Suppressor macrophage treated with lipopolysaccharide for 4 hours (primary cell): ENCODE measurements at regions not wholly inside any gene's neighbourhood (a gene's known extent, or its start where the extent isn't known, plus 50 kb on each side); places are given as distances from the start of the nearest gene placed in this dataset.
A peak's percentile ranks its signal among the peaks of the same experiment; 100 is the strongest.

ENCODE experiments used
- DNase-seq: peaks from one replicate; pipeline ENCODE4 v3.0.0-alpha.2; 2020

DNA sequence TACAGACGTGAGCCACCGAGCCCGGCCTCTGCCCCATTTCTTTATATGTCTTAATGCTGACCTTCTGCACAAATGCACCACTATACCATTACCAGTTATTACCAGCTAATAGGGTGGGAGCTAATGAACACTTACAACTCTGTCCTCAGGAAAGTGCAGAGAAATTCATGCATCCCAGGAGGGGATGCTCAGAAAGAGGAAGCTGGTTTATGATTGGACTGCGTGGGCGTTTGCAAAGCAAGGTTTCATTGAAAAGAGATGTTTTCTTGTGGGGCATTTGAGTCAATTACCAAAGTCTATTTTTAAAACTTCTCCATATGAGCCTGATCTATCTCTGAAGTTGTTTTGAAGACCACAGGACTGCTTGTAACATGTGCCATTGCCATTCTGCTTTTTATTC lies 417.7 kb upstream of the CELF2 start:
- peak; percentile 29 for DNase-seq

DNA sequence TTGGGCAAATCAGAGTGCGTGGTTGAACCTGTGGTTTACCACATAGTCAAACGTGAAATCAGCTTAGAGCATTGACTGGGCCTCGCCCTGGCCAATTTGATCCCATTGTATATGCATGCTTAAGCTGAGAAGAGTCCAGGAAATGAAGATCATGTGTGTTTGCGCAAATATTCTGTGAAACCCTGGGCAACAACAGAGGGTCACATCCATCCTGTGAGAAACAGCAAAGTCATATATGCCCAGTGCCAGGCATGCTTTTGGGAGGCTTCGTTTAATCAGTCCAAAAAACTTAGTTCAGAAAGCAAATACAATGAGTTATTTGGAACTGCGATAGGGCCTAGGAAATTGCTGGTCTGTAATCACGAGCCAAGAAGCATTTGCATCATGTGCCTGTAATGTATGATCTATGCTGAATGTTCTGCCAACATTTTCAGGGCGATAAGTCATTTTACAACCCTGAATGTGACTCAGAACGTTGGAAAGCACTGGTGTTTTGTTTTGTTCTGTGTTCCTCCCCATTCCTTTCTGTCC lies 412.1 kb upstream of the CELF2 start:
- DNase-seq: no peak

DNA sequence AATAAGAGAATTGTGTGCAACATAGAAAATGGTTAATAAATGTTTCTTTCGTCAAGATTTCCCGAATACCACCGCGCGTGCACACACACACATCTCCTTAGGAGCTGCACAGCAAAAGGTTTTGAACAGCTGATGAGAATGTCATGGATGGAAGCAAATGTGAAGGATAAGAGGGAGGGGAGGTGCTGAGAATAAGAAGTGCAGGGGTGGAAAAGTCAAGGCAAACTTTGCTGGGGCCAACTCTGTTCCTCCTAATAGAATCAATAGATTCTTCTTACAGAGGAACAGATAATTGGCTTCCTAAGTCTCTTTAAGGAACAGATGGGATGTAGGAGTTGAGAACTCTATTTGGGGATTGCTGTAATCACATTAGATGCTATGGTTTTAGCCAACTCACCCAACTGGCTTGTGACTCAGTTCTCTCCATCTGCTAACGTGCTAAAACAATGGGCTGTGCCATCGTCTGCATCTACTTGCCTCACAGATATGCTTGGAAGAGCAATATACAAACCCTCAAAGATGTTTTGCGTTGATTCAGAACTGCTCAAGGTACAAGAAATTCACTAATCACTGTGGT lies 408.2 kb upstream of the CELF2 start:
- DNase-seq: no peak

DNA sequence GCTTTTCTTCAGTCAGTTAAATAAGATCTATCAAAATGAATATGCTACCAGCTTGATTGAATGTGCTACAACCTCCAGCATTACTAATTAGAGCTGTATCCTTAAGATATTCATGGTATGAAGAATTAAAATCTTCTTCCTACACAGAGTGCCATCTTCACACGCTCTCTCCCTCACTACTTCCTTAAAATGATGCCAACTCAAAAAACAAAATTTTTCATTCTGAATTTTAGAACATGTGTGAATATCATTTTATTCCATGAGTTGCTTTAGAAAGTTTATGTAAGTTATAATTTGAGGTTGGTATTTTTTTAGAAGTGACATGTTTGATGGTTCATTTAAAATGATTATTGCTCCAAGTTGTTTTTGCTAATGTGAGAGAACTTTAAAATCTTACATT lies 407.5 kb upstream of the CELF2 start:
- DNase-seq: no peak

DNA sequence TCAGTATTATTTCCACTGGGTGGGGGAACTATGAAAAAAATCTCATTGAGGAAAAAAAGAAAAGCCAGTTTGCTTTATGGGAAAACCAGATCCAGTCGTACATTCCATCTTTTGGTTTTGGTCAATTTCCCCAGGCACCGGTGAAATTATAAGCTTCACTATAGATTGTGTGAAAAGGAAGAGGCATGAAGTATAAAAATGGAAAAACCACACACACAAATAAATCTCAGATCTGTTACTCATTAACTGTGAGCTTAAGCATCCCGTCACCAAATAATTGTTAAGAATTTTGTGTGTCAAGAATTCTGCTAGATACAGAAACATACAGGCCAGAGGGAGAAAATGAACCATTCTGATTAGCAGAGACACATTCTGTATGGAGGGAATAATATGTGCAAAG lies 405.5 kb upstream of the CELF2 start:
- DNase-seq: no peak

DNA sequence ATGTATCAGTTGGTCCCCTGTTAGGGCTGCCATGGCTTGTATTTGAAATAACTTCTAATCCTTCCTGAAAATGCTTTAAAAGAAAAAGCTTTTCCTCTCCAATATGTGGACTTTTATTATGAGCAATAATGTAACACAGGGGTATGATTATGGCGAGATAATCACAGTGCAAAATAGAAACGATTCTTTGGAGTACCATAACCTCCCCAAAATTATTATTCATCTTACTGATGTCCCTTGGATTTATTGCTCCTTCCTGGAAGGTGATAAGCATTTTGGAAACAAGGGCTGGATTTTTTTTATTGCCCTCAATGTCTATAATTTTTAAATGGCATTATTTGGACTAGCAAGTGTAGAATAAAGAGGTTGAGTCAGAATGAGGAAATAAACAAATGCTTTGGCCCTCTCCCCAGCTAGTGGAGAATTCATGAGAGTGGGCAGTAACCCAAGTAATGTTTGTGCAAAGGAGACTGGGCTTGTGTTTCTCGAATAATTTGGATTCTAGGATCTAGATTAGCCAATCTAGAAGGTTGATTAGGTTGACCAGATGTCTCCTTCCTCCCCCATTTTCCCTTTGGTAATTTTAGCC lies 403.9 kb upstream of the CELF2 start:
- DNase-seq: no peak

DNA sequence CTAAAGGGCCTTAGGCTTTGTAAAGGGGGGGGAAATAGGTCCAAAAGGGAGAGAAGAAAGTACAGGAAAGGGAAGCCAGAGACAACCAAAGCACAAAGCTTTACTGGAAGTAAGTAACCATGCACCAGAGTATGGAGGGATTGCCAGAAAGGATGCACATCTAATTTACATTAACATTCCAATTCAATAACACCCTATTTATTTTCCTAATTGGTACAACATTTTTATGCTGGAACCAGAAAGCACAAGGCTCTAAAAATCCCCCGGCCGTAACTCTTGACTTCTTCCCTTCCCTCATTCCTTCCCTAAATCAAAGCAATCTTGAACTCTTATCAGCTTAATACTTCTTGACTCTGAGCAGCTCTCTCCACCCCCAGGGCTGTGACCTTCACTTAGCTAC lies 400.0 kb upstream of the CELF2 start:
- DNase-seq: no peak

DNA sequence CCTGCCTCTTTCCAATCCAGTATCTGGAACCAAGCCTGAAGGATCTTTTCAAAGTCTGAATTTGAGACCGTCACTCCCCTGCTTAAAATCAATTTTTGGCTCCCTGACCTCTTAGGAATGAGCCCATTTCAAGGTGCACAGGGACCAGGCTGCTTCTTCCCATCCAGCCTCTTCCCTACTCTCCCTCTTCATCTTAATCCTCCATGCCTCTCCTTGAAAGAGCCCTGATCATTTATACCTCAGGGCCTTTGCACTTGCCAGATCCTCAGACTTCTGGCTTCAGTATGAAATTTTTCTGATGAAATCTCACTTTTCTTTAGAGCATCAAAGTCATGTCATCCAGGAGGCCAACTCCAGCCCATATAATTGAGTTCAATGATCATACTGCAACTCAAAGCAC lies 399.5 kb upstream of the CELF2 start:
- no peak for DNase-seq

DNA sequence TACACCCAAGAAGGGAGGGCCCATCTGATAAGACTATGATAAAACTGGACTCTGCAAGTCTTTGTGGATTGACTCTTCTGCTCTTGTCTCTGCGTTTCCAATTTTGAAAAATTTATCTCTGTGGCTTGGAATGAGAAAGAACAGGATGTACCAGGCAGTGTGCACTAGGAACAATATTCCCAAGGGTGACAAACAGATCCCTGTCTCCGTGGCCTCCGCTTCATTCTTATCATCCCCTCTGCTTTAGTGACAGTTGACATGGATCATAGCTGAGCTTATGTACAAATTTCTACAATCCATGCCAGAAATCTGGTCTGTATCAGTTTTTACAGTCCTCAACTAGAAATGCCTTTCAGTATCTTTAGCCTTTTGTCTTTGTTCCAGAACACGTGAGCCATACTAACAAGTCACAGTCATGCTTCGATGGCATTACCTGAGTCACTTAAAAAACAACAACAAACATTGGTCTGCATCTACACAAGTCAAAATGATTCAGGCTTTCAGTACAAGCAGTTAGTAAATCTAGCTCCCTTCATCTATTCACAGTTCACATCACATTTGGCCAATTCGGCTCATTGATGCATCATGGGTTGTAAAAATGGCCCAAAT lies 393.6 kb upstream of the CELF2 start:
- no peak for DNase-seq

DNA sequence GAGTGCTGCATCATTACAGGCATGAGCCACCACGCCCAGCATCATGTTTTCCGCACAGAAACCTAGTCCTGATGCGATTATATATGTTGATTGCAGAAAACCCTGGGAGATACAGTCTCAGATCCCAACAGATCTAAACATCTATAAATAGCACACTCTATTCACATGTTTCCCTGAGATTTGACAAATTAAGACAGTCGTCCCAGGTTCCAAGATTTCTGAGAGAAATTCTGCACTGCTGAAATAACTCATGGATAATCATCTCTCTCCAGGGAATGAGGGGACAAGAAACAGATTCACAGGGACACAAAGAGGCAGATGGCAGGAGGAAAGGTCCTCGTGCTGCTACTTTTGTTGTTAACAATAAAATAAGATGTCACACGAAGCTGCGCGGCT lies 393.1 kb upstream of the CELF2 start:
- DNase-seq: no peak

DNA sequence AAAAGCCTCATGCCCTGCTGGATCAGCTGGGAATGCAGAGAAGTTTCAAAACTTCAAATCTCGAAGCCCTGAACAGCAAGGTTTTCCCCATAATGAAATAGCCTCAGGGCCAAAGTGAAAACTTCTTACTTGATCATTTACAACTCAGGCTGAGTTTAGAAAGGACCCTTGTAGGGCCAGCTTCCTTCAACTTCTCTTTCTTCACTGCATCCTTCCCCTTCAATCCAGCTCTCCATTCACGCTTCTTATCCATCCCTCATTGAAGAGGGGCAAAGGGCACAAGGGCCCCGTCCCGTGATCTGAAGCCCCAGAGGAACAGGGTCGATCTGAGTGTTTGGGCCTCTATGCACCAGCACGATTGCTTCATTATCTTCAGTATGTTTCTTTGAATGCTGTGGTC lies 392.2 kb upstream of the CELF2 start:
- no peak for DNase-seq

DNA sequence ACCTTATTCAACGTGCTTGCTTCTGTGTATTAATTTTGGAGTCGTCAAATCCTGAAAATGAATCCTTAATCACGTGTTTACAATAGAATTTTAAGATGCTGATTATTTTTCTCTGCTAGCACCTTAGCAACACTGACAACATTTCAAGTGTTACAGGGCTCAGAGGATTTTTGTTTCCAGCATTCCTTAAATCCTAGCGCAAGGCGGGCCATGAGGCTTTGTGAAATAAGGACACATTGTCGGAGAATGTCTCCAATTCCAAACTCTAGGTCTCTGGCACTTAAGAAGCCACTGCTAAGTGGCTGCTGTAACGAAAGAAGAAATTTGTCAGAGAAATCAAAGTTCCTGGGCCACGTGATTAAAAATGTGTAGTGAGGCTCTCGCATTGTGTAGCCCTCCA lies 390.9 kb upstream of the CELF2 start:
- DNase-seq: no peak

DNA sequence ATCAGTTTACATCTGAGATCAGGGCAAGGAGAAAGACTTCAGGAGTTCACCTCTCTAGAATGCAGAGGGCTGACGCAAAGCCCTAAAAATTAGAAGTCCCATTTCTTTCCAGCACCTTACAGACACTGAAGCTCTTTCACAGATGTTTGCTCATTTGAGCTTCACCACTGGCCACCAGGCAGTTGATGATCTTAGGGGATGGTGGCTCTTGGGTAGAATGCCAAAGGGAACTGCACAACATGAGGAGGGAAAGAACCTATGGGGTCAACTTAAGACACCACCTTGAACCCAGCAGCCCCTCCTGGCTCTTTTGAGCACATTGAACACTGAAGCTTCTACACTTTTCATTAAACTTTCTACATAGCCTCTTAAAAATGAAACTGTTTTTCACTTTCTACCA lies 390.3 kb upstream of the CELF2 start:
- no peak for DNase-seq

DNA sequence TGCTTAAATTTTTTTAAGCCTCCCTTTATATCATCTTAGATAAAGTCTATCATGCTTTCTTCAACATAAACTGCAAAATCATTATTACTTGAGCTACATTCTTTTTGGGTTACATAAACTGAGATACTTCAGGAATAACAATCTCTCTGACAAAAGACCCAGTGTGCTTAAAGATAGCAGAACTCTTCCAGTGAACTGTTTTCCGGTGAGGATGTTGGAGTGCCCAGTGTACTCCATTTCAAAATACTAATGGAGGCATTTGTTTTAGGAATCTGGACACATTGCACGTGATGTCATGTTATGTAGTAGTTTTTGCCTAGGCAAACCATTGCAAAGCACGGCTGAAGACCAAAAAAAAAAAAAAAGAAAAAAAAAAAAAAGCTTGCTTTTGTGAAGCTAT lies 388.2 kb upstream of the CELF2 start:
- DNase-seq: no peak

DNA sequence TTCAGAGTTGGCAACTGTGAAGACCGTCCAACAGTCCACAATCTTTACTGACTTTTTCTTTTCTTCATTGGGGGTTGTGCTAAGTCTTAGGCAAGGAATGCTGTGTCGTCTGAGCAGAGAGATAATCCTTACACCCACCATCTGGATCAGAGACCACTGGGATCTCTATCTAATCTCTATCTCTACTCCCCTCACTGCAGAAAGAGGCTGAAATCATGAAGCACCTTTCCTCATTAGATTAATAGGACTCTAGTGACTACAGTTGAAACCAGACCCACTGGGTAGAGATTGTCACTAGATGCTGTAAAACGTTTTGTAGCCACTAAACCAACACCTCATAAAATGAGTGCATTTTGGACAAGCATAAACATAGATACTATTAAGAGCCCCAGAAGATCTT lies 387.4 kb upstream of the CELF2 start:
- DNase-seq: no peak

DNA sequence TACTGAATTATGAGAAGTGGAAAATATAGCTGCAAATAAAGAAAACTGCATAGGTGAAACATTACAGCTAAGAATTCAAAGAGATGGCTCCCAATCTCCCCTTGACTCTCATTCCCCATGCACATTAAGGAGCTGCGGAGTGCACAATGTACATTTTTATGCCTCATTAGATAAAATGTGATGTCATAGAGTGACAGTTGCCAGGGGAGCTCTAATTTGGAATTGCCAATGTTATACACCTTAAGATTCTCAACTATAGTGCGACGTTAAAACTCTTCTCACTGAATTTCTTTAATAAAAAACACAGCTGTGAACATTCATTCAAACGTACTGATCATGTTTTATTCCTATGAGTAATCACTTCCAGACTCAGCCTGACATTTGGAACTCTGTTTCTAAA lies 386.9 kb upstream of the CELF2 start:
- no peak for DNase-seq

DNA sequence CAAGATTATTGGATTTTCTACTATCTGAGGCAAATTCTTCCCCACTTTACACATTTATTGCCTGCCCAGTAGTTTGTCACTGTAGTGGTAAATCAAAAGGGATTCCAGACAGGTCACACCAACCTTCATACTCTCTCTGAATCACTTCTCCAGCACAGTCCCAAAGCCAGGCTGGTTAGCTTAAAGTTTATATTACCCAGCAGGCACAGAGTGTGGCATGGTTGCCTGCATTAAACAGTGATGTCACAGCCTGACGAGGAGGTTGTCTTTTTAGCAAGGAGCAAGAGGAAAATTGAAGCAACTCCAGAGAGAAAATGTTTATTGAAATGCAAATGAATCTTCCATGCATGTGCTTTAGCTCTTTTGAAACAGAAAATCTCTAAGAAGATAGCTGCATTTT lies 375.5 kb upstream of the CELF2 start:
- DNase-seq: no peak

DNA sequence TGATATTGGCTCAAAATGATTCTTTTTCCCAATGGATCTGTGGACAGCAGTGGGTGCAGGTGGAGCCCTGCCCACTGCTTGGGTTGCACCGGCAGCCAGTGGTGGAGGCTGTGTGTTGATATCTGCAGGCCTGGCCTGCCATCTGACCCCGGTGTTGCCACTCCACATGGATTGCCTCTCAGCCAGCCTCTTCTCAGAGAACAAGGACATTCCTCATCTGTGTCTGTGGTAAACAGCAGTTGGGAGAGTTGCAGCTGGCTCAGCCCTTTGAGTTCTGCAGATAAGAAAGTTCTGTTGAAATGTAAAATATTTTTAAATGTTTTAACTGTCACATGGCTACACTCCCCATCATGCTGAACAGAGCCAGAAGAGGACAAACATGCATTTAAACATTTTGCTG lies 374.9 kb upstream of the CELF2 start:
- DNase-seq: no peak

DNA sequence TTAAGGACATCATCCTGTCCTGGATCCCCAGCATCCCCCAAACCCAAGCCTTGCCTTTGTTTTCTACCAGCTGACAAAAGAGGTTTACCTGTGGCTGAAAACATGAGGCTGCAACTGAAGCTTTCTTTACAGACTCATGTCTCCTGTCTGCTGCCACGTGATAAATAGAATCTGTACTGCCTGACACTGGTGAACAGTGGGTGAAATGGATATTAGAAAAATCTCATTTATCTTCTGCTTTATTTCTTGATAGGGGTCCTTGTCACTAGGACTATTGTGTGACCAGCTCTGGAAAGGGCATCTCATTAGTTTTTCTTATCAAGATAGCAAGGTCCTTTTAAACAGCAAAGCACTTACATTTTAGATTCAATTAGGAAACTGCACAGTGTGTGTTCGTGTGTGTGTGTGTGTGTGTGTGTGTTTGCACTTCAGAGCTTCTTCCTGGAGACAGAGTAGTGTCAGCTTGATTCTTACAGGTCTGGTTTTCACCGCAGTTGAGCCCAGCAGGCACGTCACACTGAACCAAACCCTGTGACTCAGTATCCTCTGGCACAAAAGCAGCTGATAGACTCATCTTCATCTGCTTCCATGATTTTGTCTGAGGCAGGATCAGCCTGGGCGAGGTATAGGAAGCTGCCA lies 373.5 kb upstream of the CELF2 start:
- DNase-seq: no peak

DNA sequence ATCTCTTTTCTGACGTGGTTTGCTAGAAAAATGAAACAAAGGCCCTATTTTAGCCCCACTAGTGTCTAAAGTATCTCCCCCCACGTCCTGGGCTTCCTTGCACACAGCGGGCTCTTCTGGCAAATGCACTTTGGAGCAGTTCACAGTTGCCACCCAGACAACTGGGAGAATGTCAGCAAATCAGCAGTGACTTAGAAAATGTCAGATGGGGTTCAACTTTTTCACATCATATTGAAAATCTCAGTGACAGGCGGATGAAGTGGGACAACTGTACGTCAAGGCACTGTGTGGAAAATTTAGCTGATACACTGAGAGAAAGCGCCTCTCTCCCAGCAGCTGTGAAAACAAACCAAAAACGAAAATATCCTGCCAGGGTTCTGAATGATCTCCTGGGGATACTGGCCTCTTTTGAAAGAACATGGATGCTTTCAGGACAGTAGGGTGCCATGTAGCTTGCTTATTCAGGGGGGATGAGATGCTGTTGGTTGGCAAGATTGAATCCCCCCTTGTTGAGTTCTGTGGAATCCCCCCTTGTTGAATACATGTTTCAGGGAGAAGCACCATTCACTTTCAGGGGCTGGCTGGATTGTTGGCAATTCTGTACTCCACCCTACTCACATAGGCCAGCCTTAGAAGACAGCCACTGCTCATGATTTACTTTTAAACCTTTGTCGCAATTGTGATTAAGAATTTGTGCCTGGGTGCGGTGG lies 372.8 kb upstream of the CELF2 start:
- DNase-seq: no peak

DNA sequence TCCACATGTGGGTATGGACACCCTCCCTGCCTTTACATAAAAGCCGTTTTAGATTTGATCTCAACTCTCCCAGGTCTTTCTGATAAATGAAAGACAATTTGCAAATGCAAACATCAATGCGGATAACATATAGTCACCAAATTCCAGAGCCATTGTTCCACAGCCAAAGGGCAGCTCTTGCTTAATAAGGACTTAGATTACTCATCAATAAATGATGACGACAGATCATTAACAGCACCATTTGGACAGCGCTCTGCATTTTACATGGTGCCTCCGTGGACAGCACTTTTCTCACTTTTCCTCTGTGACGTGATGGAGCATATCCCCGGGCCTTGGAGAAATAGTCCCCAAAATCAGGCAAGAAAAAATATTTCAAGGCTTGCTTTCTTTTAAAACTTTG lies 370.3 kb upstream of the CELF2 start:
- DNase-seq: no peak

DNA sequence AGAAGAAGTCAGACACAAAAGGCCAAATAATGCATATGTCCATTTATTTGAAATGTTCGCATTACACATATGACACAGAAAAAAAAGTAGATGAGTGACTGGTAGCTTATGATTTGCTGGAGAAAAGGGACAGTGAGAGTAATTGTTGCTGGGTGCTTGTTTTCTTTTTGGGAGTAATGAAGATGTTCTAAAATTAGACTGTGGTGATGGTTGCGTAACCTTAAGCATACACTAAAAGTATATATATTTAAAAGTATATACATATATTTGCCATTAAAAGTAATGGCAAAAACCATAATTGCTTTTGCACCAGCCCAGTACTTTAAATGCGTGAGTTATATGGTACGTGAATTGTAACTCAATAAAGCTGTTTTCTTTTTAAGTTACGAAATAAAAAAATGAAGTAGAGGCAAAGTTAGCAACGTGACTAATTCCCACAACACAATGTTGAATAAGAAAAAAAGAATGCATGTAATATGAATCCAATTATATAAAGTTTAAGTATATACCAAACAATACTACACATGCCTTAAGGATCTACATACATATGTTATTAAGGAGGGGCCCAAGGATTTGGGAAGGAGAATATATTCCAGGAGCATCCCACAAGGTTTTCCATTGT lies 360.4 kb upstream of the CELF2 start:
- DNase-seq: no peak

DNA sequence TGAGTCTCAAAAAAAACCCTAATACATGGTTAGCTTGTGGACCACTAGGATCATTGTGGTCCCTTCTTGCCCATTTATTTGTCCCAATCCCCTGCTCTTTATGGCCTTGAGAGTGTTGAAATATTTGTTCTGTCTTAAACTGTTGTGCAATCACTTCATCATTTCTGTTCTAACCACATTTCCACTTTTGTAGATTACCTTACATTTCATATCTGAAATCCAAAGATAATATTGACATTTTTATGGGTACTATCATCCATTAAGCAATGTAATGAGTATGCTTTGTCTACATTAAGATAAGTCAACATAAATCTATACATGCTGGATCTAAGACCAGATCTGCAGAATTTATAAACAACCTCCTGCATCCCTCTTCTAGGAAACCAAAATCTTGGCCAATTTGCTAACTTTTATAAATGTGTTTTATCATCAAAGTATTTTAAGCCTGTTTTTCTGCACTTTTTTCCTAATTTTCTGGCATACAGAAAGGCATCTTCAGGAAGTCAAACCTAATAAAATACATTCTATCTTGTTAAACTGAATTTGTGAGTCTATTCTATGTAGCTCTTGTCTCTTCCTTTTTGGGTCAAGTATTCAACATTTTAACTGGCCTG lies 359.4 kb upstream of the CELF2 start:
- no peak for DNase-seq
